GM23338 (cell line): ENCODE measurements at regions not wholly inside any gene's neighbourhood (a gene's known extent, or its start where the extent isn't known, plus 50 kb on each side); places are given as distances from the start of the nearest gene placed in this dataset.
"Not testable (repeated sequence)": the region's sequence is repeated elsewhere in the genome, so short reads cannot be mapped to it uniquely, and the experiment has no call there.

Experiments
- EZH2phosphoT487 ChIP-seq: fragments of 200-600 bp; sonication (generic); IDR thresholded peaks from one replicate; pipeline ENCODE4 v1.8.1; 2018; ENCODE audit warnings: antibody characterized with exemption; ENCODE audit not compliant: unreplicated experiment
- TF ChIP-seq, protein P1 (sequence below), 2 experiments: fragments of 200-600 bp in 1 of 2; sonication (generic) in 1 of 2; conservative IDR thresholded peaks; 2 replicates each; pipeline versions ENCODE4 v1.5.1 to v1.6.1; 2016 to 2017; ENCODE audit warnings: antibody characterized with exemption in 2 of 2, low read depth in 2 of 2, mild to moderate bottlenecking in 2 of 2, moderate library complexity in 1 of 2

DNA sequence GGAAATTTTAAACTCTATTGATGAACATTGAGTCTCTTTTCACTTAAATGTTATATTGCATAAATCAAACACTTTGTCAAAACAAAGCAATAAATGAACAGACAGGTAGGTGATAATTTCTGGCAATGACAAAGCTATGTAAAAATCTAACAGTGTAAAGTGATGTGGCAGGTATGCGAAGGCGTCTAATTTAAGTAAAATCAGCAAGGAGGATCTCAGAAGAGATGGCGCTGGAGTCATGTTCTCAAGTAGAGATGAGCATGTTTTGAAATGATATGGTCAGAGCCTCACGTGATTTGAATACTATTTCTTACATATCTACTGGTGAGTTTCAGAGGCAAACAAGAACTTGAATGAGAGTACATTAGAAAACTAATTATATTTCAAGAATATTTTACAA is 204.0 kb upstream of the FRG1 start:
- TF ChIP-seq, protein P1, sequence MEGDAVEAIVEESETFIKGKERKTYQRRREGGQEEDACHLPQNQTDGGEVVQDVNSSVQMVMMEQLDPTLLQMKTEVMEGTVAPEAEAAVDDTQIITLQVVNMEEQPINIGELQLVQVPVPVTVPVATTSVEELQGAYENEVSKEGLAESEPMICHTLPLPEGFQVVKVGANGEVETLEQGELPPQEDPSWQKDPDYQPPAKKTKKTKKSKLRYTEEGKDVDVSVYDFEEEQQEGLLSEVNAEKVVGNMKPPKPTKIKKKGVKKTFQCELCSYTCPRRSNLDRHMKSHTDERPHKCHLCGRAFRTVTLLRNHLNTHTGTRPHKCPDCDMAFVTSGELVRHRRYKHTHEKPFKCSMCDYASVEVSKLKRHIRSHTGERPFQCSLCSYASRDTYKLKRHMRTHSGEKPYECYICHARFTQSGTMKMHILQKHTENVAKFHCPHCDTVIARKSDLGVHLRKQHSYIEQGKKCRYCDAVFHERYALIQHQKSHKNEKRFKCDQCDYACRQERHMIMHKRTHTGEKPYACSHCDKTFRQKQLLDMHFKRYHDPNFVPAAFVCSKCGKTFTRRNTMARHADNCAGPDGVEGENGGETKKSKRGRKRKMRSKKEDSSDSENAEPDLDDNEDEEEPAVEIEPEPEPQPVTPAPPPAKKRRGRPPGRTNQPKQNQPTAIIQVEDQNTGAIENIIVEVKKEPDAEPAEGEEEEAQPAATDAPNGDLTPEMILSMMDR (conservative IDR thresholded peaks at IDR 0.05; ENCODE audit: low read depth in 2 of 2) = not testable (repeated sequence)
- TF ChIP-seq EZH2phosphoT487 = not testable (repeated sequence)
